Karpas-422 (cell line): ENCODE measurements at regions not wholly inside any gene's neighbourhood (a gene's known extent, or its start where the extent isn't known, plus 50 kb on each side); places are given as distances from the start of the nearest gene placed in this dataset.
"Not testable (repeated sequence)": the region's sequence is repeated elsewhere in the genome, so short reads cannot be mapped to it uniquely, and the experiment has no call there.

ENCODE experiments used
- DNase-seq: peaks from one replicate; pipeline ENCODE4 v3.0.0-alpha.2; 2015
- H2AFZ ChIP-seq: fragments of 200-600 bp; sonication (generic); 2 replicates; pipeline ENCODE4 v1.6.1; 2014; ENCODE audit warnings: antibody characterized with exemption, low read length, mixed read lengths
- H3K27ac ChIP-seq: fragments of 200-600 bp; sonication (generic); 2 replicates; pipeline ENCODE4 v1.5.1; 2014; ENCODE audit warnings: mild to moderate bottlenecking, low read length, moderate library complexity
- H3K27me3 ChIP-seq: fragments of 200-600 bp; sonication (generic); 2 replicates; pipeline ENCODE4 v1.6.1; 2014; ENCODE audit warnings: low read length, mixed read lengths
- H3K36me3 ChIP-seq: fragments of 200-600 bp; sonication (generic); 2 replicates; pipeline ENCODE4 v1.6.1; 2014; ENCODE audit warnings: low read length, mixed read lengths; ENCODE audit not compliant: insufficient read depth
- H3K4me1 ChIP-seq: fragments of 200-600 bp; sonication (generic); 2 replicates; pipeline ENCODE4 v1.6.1; 2014; ENCODE audit warnings: mild to moderate bottlenecking, low read length, mixed read lengths
- H3K4me2 ChIP-seq: fragments of 200-600 bp; sonication (generic); 2 replicates; pipeline ENCODE4 v1.6.1; 2014; ENCODE audit warnings: low read length, low read depth, mild to moderate bottlenecking; ENCODE audit not compliant: poor library complexity, severe bottlenecking
- H3K4me3 ChIP-seq: fragments of 200-600 bp; sonication (generic); 2 replicates; pipeline ENCODE4 v1.5.1; 2014; ENCODE audit warnings: mild to moderate bottlenecking, antibody characterized with exemption, low read length, mixed read lengths
- H3K79me2 ChIP-seq: fragments of 200-600 bp; sonication (generic); 2 replicates; pipeline ENCODE4 v1.6.1; 2014; ENCODE audit warnings: mild to moderate bottlenecking, low read length, mixed read lengths
- H3K9ac ChIP-seq: fragments of 200-600 bp; sonication (generic); 2 replicates; pipeline ENCODE4 v1.6.0; 2014; ENCODE audit warnings: low read length
- H3K9me2 ChIP-seq: fragments of 200-600 bp; sonication (generic), shearing (Covaris generic); replicated peaks from 2 replicates; pipeline ENCODE4 v1.6.0; 2014; ENCODE audit warnings: mild to moderate bottlenecking, low read length, moderate library complexity; ENCODE audit not compliant: insufficient read depth
- H3K9me3 ChIP-seq: fragments of 300-700, 200-600 bp; sonication (generic); 2 replicates; pipeline ENCODE4 v1.6.1; 2014; ENCODE audit warnings: low read length, mixed read lengths
- H4K20me1 ChIP-seq: fragments of 200-600 bp; sonication (generic); 2 replicates; pipeline ENCODE4 v1.6.1; 2014; ENCODE audit warnings: mild to moderate bottlenecking, antibody characterized with exemption, low read length, low read depth; ENCODE audit not compliant: insufficient read depth

- Histone ChIP-seq H3K9me2 (no peaks in the 10 kb centered on the region), H3K27me3 (no peaks in the 10 kb centered on the region), H3K9ac (no peak overlapping the region), H3K4me1 (no peaks in the 10 kb centered on the region), H3K4me3 (no peak overlapping the region), H3K79me2 (no peaks in the 10 kb centered on the region), H3K36me3 (no peaks in the 10 kb centered on the region), H3K27ac (no peak overlapping the region), H3K4me2 (no peak overlapping the region), H3K9me3 (no peaks in the 10 kb centered on the region), H2AFZ (no peak overlapping the region), H4K20me1 (no peaks in the 10 kb centered on the region)
- DNase-seq: no peak
Measured at GRCh38 chr6:10136636-10137035, 278.2 kb downstream of the TFAP2A start.

GRCh38 chr6:10134185-10134584, 280.7 kb downstream of the TFAP2A start:
- not testable (repeated sequence) for DNase-seq, H3K27me3 ChIP-seq

GRCh38 chr6:10128721-10129120, 286.2 kb downstream of the TFAP2A start:
- Histone ChIP-seq H3K9ac (no peak overlapping the region), H3K4me3 (no peak overlapping the region), H3K9me2 (no peaks in the 10 kb centered on the region), H3K27ac (no peak overlapping the region), H3K9me3 (no peaks in the 10 kb centered on the region), H4K20me1 (no peaks in the 10 kb centered on the region), H3K27me3 (no peaks in the 10 kb centered on the region), H3K4me1 (no peaks in the 10 kb centered on the region), H3K36me3 (no peaks in the 10 kb centered on the region), H2AFZ (no peak overlapping the region), H3K79me2 (no peaks in the 10 kb centered on the region), H3K4me2 (no peak overlapping the region)
- DNase-seq: no peak

More at GRCh38 chr6:10134185-10134584, 280.7 kb downstream of the TFAP2A start:
- H3K9ac ChIP-seq, H3K27ac ChIP-seq, H3K4me1 ChIP-seq, H3K9me3 ChIP-seq, H3K79me2 ChIP-seq, H3K4me2 ChIP-seq, H3K36me3 ChIP-seq, H3K9me2 ChIP-seq, H2AFZ ChIP-seq, H3K4me3 ChIP-seq, H4K20me1 ChIP-seq: not testable (repeated sequence)

GRCh38 chr6:10122164-10122563, 292.7 kb downstream of the TFAP2A start:
- DNase-seq: no peak
- no peaks in the 10 kb centered on the region for H3K36me3 ChIP-seq
- H3K79me2 ChIP-seq: no peaks in the 10 kb centered on the region
- no peak overlapping the region for H3K27ac ChIP-seq
- H2AFZ ChIP-seq: no peak overlapping the region
- H3K9me3 ChIP-seq: no peaks in the 10 kb centered on the region
- H3K4me3 ChIP-seq: no peak overlapping the region
- no peaks in the 10 kb centered on the region for H3K4me1 ChIP-seq
- no peaks in the 10 kb centered on the region for H3K27me3 ChIP-seq
- H3K4me2 ChIP-seq: no peak overlapping the region
- H4K20me1 ChIP-seq: no peaks in the 10 kb centered on the region
- no peaks in the 10 kb centered on the region for H3K9me2 ChIP-seq
- no peak overlapping the region for H3K9ac ChIP-seq

GRCh38 chr6:10112871-10113549, 301.9 kb downstream of the TFAP2A start:
- H3K79me2 ChIP-seq: no peaks in the 10 kb centered on the region
- DNase-seq: no peak
- no peak overlapping the region for H3K27ac ChIP-seq
- H3K9me3 ChIP-seq: no peaks in the 10 kb centered on the region
- no peak overlapping the region for H3K4me2 ChIP-seq
- no peaks in the 10 kb centered on the region for H3K27me3 ChIP-seq
- no peaks in the 10 kb centered on the region for H3K9me2 ChIP-seq
- no peak overlapping the region for H2AFZ ChIP-seq
- no peaks in the 10 kb centered on the region for H3K4me1 ChIP-seq
- H3K36me3 ChIP-seq: no peaks in the 10 kb centered on the region
- H4K20me1 ChIP-seq: no peaks in the 10 kb centered on the region
- no peak overlapping the region for H3K4me3 ChIP-seq
- H3K9ac ChIP-seq: no peak overlapping the region

GRCh38 chr6:10111975-10112374, 302.9 kb downstream of the TFAP2A start:
- Histone ChIP-seq H3K4me3 (no peak overlapping the region), H3K27ac (no peak overlapping the region), H2AFZ (no peak overlapping the region), H4K20me1 (no peaks in the 10 kb centered on the region), H3K36me3 (no peaks in the 10 kb centered on the region), H3K4me1 (no peaks in the 10 kb centered on the region), H3K9me2 (no peaks in the 10 kb centered on the region), H3K9me3 (no peaks in the 10 kb centered on the region), H3K4me2 (no peak overlapping the region), H3K79me2 (no peaks in the 10 kb centered on the region), H3K27me3 (no peaks in the 10 kb centered on the region), H3K9ac (no peak overlapping the region)
- DNase-seq: no peak

GRCh38 chr6:10101551-10102252, 313.2 kb downstream of the TFAP2A start:
- no peak overlapping the region for H3K4me2 ChIP-seq
- H3K9ac ChIP-seq: no peak overlapping the region
- no peak overlapping the region for H3K4me3 ChIP-seq
- no peaks in the 10 kb centered on the region for H3K27me3 ChIP-seq
- H3K9me2 ChIP-seq: no peaks in the 10 kb centered on the region
- no peak overlapping the region for H2AFZ ChIP-seq
- H3K79me2 ChIP-seq: no peaks in the 10 kb centered on the region
- no peak for DNase-seq
- no peaks in the 10 kb centered on the region for H3K9me3 ChIP-seq
- H3K27ac ChIP-seq: no peak overlapping the region
- no peaks in the 10 kb centered on the region for H4K20me1 ChIP-seq
- no peaks in the 10 kb centered on the region for H3K36me3 ChIP-seq
- H3K4me1 ChIP-seq: no peaks in the 10 kb centered on the region

GRCh38 chr6:10099529-10100140, 315.2 kb downstream of the TFAP2A start:
- H3K9ac ChIP-seq: no peak overlapping the region
- no peak overlapping the region for H3K27ac ChIP-seq
- no peaks in the 10 kb centered on the region for H3K4me1 ChIP-seq
- H4K20me1 ChIP-seq: no peaks in the 10 kb centered on the region
- no peaks in the 10 kb centered on the region for H3K79me2 ChIP-seq
- no peaks in the 10 kb centered on the region for H3K9me3 ChIP-seq
- H3K4me2 ChIP-seq: no peak overlapping the region
- DNase-seq: no peak
- H3K27me3 ChIP-seq: no peaks in the 10 kb centered on the region
- H3K36me3 ChIP-seq: no peaks in the 10 kb centered on the region
- no peaks in the 10 kb centered on the region for H3K9me2 ChIP-seq
- no peak overlapping the region for H2AFZ ChIP-seq
- no peak overlapping the region for H3K4me3 ChIP-seq
